ENCODE measurements at regions not wholly inside any gene's neighbourhood (a gene's known extent, or its start where the extent isn't known, plus 50 kb on each side); places are given as distances from the start of the nearest gene placed in this dataset.

DNA sequence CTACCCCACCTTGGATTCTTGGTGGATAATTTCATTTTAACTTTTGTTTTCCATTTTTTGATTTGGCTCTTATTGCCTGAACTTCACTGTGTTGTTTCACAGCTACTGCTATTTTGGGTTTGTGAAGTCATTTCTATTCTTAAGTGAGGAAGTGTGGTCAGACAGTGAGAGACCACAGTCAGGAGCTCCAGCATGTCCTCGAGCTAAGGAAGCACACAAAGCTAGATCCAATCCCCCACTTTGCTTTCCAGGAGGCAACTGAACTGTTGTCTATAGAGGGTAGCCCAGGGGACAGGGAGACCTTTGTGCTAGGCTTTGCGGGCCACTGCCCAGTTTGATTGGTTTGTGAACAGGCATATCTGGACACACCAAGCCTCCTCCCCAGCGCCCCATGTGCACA, 251.8 kb upstream of the KIRREL3 start:
- no peak for DNase-seq
- Histone ChIP-seq H3K36me3 (no peaks in the 10 kb centered on the region), H3K9me3 (replicated peaks) (no peaks in the 10 kb centered on the region), H3K4me3 (no peak overlapping the region), H3K27me3 (no peaks in the 10 kb centered on the region), H3K27ac (no peak overlapping the region), H3K4me1 (no peaks in the 10 kb centered on the region)

DNA sequence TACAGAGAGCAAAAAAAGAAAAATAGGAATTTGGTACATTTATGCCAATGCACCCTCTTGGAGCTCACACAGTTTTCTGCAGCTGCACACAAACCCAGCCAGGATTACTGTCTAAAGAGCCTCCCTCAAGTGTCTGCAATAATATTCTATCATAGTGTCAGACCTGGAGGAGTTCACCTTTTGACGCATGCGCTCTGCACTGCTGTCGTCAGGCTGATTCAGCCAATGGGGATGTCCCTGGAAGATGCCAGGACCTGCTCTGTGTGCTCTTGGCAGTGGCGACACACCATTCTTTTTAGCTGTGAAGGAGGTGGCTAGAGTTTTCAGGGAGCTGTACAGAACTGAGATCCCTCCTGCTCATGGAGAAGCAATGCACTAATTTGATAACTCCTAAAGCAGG, 249.0 kb upstream of the KIRREL3 start:
- H3K9me3 ChIP-seq (replicated peaks) = no peaks in the 10 kb centered on the region
- no peaks in the 10 kb centered on the region for H3K4me1 ChIP-seq
- no peaks in the 10 kb centered on the region for H3K27me3 ChIP-seq
- H3K27ac ChIP-seq = no peak overlapping the region
- H3K36me3 ChIP-seq = no peaks in the 10 kb centered on the region
- no peak overlapping the region for H3K4me3 ChIP-seq
- no peak for DNase-seq

DNA sequence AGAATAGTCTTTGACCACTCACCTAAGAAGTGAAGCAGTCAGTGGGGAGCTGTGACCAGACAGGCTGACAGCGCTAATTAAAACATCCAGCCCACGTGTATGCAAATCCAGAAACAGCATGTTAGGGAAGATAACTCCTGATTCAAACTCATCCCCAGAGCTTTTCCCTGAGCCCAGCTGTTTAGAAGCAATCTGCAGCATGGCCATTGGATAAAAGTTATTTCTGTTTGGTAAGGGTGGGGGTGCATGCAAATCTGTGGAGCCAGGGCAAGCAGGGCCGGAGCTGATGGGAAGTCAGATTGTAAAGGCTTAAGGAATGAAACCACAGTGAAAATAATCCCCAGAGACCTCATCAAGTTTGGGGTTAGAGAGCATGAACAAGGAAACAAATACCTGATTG, 247.9 kb upstream of the KIRREL3 start:
- Histone ChIP-seq H3K4me1 (no peaks in the 10 kb centered on the region), H3K27ac (no peak overlapping the region), H3K36me3 (no peaks in the 10 kb centered on the region), H3K27me3 (no peaks in the 10 kb centered on the region), H3K9me3 (replicated peaks) (no peaks in the 10 kb centered on the region), H3K4me3 (no peak overlapping the region)
- no peak for DNase-seq

DNA sequence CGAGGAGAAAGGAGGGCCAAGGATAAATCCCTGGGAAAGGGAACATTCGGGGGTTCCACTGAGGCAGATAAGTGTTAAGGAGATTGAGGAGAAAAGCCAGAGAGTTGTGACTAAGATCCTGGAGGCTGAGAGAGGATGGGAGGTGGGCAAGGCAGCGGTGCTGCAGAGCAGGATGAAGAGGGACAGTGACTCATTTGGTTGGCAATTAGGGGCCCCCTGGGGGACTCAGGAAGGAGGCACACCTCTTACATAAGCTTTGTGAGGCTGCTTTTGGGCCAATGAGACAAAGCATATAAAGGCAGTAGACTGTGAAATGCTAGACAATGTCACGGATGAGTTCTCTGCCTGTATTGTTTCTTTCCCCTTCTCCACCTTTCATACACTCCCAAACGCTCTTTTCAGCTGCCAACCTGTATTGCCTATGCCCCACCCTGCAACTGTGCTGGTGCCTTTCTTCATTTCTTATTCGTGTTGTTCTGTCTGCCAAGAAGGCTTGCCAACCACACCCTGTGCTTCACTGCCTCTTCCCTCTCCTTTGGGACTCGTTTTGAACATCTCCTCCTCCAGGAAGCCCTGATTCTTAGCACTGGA, 246.8 kb upstream of the KIRREL3 start:
- H3K36me3 ChIP-seq = no peaks in the 10 kb centered on the region
- H3K4me3 ChIP-seq = no peak overlapping the region
- H3K9me3 ChIP-seq (replicated peaks) = no peaks in the 10 kb centered on the region
- no peak overlapping the region for H3K27ac ChIP-seq
- peak in 1 of 2 experiments; percentile 2 for DNase-seq
- H3K27me3 ChIP-seq = no peaks in the 10 kb centered on the region
- no peaks in the 10 kb centered on the region for H3K4me1 ChIP-seq

DNA sequence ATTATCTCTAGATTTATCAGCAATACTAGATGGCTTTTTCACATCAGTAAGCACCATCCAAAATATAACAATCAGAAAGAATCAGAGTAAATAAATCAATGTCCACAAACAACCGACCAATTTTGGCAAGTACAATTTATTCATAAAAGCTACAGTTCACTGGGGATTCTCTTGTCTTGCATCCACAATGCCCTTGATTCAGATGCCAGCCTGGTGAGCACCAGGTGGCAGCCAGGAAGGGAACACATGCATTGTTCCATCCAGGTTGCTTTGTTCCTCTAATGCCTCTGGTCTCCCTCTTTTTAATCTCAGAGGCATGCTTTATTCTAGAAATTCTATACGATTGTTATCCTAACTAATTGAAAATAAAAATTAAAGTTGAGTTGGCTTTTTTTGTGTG, 242.1 kb upstream of the KIRREL3 start:
- no peak overlapping the region for H3K27ac ChIP-seq
- no peaks in the 10 kb centered on the region for H3K36me3 ChIP-seq
- no peak overlapping the region for H3K4me3 ChIP-seq
- no peaks in the 10 kb centered on the region for H3K9me3 ChIP-seq (replicated peaks)
- H3K4me1 ChIP-seq = no peaks in the 10 kb centered on the region
- no peak for DNase-seq
- no peaks in the 10 kb centered on the region for H3K27me3 ChIP-seq

DNA sequence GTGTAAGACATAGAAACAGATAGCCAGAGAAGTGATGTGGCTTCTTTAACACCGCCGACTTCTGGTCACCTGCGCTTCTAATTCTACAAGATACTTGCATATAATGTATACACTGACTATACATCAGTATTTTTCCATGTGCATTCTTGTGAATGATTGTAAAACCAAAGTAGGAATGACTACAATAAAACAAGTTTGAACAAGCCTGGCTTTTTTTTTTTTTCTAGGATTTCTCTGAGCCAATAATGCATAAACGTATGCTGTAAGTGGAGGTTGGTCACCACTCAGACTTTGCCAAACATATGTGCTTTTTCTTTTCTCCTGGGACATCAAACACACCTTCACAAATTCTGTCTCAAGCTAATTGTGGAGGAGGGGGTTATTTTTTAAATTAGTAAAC, 237.8 kb upstream of the KIRREL3 start:
- Histone ChIP-seq H3K9me3 (replicated peaks) (no peaks in the 10 kb centered on the region), H3K4me3 (no peak overlapping the region)
- no peak for DNase-seq

DNA sequence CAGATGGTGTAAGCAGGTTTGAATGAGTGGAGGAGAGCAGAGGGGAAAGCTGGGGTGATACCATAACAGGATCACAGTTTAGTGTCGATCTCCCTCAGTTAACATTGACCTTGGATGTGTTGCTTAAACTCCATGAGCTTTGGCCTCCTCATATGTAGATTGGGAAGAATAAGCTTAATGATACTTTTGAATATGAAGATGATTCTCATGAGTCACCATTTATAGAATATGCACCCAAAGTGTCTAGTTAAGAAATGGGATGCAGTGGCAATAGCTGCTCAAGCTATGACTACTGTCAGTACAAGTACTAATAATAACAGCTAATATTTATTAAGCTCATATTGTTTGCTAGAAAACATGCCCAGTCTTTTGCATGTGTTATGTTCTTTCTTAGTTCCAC, 236.2 kb upstream of the KIRREL3 start:
- H3K27me3 ChIP-seq = no peaks in the 10 kb centered on the region
- H3K4me3 ChIP-seq = no peak overlapping the region
- no peaks in the 10 kb centered on the region for H3K36me3 ChIP-seq
- no peak for DNase-seq
- H3K4me1 ChIP-seq = no peaks in the 10 kb centered on the region
- H3K27ac ChIP-seq = no peak overlapping the region
- H3K9me3 ChIP-seq (replicated peaks) = no peaks in the 10 kb centered on the region

More for the DNA sequence above, 237.8 kb upstream of the KIRREL3 start:
- Histone ChIP-seq H3K27me3 (no peaks in the 10 kb centered on the region), H3K36me3 (no peaks in the 10 kb centered on the region), H3K27ac (no peak overlapping the region), H3K4me1 (no peaks in the 10 kb centered on the region)

DNA sequence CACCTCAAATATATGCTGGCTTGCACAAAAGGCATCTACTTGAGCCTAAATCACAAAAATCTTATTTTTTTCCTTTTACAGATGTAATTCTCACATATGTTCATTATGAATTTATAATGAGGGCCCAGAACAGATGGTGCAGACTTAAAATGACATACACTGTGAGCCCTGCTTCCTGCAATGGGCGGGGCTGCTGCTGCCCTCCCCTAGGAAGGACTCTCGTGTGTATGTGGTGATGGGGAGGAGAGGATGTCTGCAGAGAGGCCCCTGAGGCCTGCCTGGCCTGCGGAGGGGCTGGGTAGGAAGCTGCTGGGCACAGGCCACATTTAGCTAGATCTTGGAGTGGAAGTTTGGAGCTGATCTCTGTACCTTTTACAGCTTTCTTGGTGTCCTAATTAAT, 233.4 kb upstream of the KIRREL3 start:
- no peaks in the 10 kb centered on the region for H3K9me3 ChIP-seq (replicated peaks)
- H3K27ac ChIP-seq = no peak overlapping the region
- H3K4me1 ChIP-seq = no peaks in the 10 kb centered on the region
- no peaks in the 10 kb centered on the region for H3K36me3 ChIP-seq
- peak in 1 of 2 experiments; percentile 30 for DNase-seq
- no peak overlapping the region for H3K4me3 ChIP-seq
- H3K27me3 ChIP-seq = no peaks in the 10 kb centered on the region

DNA sequence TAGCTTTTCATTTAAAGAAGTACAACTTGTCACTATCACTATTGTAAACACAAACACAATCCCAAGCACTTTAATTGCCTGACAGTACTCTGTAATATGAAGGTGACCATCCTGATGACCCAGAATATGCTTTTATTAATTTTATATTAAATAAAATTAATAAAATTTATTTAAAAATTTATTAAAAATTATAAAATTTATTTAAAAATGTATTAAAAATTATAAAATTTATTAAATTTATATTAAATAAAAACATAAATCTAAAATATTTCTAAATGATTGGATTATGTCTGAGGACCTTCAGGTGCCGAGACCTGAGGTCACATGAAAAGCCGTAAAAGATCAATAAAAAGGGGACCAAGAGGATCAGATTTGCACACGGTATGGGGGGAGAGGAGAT, 229.8 kb upstream of the KIRREL3 start:
- no peak for DNase-seq
- Histone ChIP-seq H3K27ac (no peak overlapping the region), H3K9me3 (replicated peaks) (no peaks in the 10 kb centered on the region), H3K27me3 (no peaks in the 10 kb centered on the region), H3K4me1 (no peaks in the 10 kb centered on the region), H3K4me3 (no peak overlapping the region), H3K36me3 (no peaks in the 10 kb centered on the region)

DNA sequence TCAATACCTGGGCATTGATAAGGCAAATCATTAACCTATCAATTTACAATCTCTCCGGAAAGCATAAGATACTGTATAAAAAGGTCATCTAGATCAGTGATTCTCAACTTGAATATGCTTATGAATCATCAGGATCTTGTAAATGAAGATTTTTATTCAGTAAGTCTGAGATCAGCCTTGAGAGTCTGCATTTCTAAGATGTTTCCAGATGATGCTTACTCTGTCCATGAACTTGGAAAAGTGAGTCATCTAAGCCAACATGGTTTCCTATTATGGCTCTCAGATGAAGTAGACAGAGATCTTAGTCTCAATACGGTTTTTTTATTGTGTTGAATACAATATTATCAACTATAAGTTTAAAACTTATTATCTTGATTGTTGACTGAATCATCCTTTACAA, 226.4 kb upstream of the KIRREL3 start:
- Histone ChIP-seq H3K4me3 (no peak overlapping the region), H3K36me3 (no peaks in the 10 kb centered on the region), H3K9me3 (replicated peaks) (no peaks in the 10 kb centered on the region), H3K4me1 (no peaks in the 10 kb centered on the region), H3K27me3 (no peaks in the 10 kb centered on the region), H3K27ac (no peak overlapping the region)
- no peak for DNase-seq

DNA sequence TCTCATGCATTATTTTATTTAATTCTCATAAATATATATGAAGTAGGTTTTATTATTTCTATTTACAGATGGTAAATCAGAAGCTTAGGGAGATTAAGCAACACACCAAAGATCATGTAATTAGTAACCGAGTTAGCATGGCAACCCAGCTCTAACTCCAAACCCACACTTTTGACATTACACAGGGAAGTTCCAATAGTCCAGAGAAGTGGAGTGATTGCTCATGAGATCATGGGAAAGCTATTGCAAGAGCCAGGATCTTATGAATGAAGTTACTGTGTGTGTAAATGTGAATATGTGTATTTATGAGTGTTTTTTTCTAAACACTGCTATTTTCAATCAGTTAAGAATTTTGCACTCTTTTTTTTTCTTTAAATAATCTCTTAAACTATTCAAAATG, 225.8 kb upstream of the KIRREL3 start:
- H3K9me3 ChIP-seq (replicated peaks) = no peaks in the 10 kb centered on the region
- no peak overlapping the region for H3K4me3 ChIP-seq
- no peaks in the 10 kb centered on the region for H3K4me1 ChIP-seq
- no peaks in the 10 kb centered on the region for H3K27me3 ChIP-seq
- H3K27ac ChIP-seq = no peak overlapping the region
- no peak for DNase-seq
- no peaks in the 10 kb centered on the region for H3K36me3 ChIP-seq

DNA sequence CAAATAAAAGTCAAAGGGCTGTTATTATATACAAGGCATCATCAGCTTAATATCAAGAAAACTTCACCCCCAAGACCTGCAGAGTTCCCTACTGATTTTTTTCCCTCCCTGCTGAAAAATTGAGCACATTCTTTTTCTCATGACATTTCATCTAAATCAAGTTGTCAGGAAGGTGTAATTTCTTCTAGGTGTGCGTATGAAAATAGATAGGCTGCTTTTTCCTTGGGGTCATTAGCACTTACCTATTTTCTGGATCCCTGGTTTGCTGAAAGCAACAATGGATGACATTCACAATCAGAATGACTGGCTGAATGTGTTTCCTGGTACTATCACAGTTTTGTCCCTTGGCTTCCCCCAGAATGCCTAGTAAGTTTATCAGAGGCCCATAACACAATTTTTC, 225.0 kb upstream of the KIRREL3 start:
- H3K4me3 ChIP-seq = no peak overlapping the region
- no peak for DNase-seq

DNA sequence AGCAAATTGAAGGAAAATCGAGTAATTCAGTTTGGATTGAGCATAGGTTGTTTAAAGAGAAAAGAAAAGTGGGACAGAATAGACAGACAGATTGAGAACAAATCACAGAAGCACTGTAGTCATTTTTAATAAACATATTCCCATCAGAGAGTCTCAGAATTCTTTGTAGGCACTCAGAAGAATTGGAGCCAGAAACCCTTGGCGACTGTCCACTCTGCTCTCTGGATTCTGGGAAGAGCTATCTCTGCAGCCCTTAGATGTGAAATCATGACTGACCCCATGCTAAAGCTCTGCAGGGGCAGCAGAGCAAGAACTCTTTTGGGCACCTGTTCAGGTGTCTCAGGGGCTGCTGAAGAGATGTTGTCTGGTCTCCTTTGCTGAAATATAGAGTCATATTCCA, 223.7 kb upstream of the KIRREL3 start:
- no peak overlapping the region for H3K27ac ChIP-seq
- no peaks in the 10 kb centered on the region for H3K36me3 ChIP-seq
- H3K27me3 ChIP-seq = no peaks in the 10 kb centered on the region
- no peak for DNase-seq
- no peaks in the 10 kb centered on the region for H3K4me1 ChIP-seq
- H3K9me3 ChIP-seq (replicated peaks) = no peaks in the 10 kb centered on the region
- H3K4me3 ChIP-seq = no peak overlapping the region

More for the DNA sequence above, 225.0 kb upstream of the KIRREL3 start:
- no peaks in the 10 kb centered on the region for H3K36me3 ChIP-seq
- H3K9me3 ChIP-seq (replicated peaks) = no peaks in the 10 kb centered on the region
- H3K4me1 ChIP-seq = no peaks in the 10 kb centered on the region
- no peaks in the 10 kb centered on the region for H3K27me3 ChIP-seq
- no peak overlapping the region for H3K27ac ChIP-seq

DNA sequence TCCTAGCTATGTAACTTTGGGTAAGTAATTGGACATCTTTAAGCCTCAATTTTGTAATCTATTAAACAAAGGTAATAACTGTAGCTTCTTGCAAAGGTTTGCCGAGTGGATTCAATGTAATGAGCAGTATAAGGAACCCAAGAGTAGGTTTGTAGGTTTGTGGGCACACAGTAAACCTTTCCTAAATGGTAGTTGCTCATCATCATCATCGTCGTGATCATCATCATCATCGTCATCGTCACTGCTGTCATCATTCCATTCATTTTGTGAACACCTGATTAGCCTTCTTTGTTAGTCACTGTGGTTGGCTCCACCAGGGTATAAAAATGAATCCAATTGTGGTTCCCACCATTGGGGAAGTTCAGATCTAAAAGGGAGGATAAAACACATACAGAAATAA, 223.1 kb upstream of the KIRREL3 start:
- DNase-seq = no peak
- Histone ChIP-seq H3K4me1 (no peaks in the 10 kb centered on the region), H3K36me3 (no peaks in the 10 kb centered on the region), H3K27me3 (no peaks in the 10 kb centered on the region), H3K27ac (no peak overlapping the region), H3K4me3 (no peak overlapping the region), H3K9me3 (replicated peaks) (no peaks in the 10 kb centered on the region)

DNA sequence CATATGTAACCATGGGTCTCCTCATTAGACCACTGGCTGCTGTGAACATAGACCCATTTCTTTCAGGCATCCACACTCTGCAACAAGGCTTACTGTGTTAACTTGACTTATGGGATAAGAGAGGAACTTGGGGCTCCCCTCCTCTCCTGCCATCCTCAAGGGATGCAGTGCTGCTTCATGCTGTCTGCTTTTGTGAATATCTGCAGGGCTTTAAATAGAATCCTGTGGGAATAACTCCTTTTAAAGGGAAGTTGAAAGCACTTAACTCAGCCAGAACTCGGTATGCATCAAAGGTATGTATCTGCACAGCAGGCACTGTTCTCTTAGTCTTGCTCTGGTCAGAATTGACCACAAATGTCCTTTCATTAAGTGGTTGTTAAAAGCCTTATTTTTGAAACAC, 222.5 kb upstream of the KIRREL3 start:
- H3K4me3 ChIP-seq = no peak overlapping the region
- no peaks in the 10 kb centered on the region for H3K9me3 ChIP-seq (replicated peaks)
- no peaks in the 10 kb centered on the region for H3K4me1 ChIP-seq
- DNase-seq = no peak
- no peak overlapping the region for H3K27ac ChIP-seq
- no peaks in the 10 kb centered on the region for H3K27me3 ChIP-seq
- H3K36me3 ChIP-seq = no peaks in the 10 kb centered on the region

DNA sequence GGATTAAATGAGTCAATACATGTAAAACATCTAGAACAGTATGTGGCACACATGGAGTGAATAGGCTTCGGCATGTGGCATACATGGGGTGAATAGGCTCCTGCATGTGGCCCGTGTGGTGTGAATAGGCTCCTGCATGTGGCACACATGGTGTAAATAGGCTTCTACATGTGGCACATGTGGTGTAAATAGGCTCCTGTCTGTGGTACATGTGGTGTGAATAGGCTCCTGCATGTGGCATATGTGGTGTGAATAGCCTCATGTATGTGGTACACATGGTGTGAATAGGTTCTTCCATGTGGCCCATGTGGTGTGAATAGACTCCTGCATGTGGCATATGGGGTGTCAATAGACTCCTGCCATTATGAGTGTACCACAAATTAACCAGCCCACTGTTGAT, 219.1 kb upstream of the KIRREL3 start:
- Histone ChIP-seq H3K36me3 (no peaks in the 10 kb centered on the region), H3K9me3 (replicated peaks) (no peaks in the 10 kb centered on the region), H3K4me1 (no peaks in the 10 kb centered on the region), H3K4me3 (no peak overlapping the region), H3K27ac (no peak overlapping the region), H3K27me3 (no peaks in the 10 kb centered on the region)
- no peak for DNase-seq

DNA sequence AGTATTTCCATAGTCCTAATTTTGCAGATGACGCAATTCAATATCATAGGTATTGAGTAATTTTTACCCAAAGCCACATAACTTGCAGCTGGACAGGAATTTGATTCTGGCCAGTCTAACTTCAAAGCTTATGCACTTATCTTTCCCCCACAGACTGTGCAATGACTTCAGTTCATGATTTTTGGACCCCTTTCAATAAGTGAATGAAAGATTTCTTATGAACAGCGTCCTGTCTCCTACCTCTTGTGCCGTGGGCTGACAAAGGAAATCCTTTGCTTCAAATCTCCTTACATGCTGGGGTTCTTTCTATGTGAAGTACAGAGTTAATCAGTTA, 217.7 kb upstream of the KIRREL3 start:
- no peak for DNase-seq

More for the DNA sequence above, 217.7 kb upstream of the KIRREL3 start:
- H3K4me3 ChIP-seq = no peak overlapping the region
- H3K27me3 ChIP-seq = no peaks in the 10 kb centered on the region
- no peaks in the 10 kb centered on the region for H3K9me3 ChIP-seq (replicated peaks)
- no peaks in the 10 kb centered on the region for H3K36me3 ChIP-seq
- H3K4me1 ChIP-seq = no peaks in the 10 kb centered on the region
- no peak overlapping the region for H3K27ac ChIP-seq

Data from SJCRH30 (cell line).